NOMO-1 treated with DMSO at 0.1 percent for 48 hours (cell line): ENCODE measurements at regions not wholly inside any gene's neighbourhood (a gene's known extent, or its start where the extent isn't known, plus 50 kb on each side); places are given as distances from the start of the nearest gene placed in this dataset.
"Not testable (repeated sequence)": the region's sequence is repeated elsewhere in the genome, so short reads cannot be mapped to it uniquely, and the experiment has no call there.

Experiments used
- DNase-seq: peaks from one replicate; lab custom pipeline; 2025; ENCODE audit not compliant: unreplicated experiment; lab: John Stamatoyannopoulos, UW

DNA sequence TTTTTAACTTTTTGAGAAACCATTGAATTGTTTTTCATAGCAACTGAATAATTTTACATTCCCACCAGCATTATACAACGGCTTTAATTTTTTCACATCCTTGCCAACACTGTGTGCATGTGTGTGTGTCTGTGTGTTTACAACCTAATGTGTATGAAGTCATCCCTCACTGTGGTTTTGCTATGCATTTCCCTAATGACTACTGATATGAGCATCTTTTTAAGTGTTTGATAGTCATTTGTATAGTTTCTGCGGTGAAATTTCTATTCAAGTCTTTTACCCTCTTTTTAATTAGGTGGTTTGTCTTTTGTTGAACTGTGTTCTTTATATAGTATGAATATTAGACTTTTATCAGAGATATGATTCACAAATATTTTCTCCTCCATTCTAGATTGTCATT is 263.1 kb upstream of the COX7C start:
- no peak for DNase-seq

GRCh38 chr5:86360801-86361200 is 256.9 kb upstream of the COX7C start:
- no peak for DNase-seq

DNA sequence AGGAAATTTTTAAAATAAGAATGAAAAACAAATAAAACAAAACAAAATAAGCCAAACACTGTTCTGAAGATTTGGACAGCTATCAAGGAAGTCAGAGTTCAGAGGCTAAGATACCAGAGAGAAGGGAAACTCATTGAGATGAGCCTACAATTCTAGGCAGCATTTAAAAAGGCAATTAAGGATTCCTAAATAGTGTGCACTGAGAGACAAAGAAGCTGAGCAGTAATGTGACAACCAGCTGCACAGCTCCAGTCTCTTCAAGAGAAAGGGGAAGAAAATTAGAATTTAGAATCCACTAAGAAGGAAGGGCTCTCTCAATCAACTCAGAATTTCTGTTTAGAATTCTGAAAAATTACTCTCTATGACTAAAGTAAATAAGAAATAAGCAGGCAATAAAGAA is 246.7 kb upstream of the COX7C start:
- no peak for DNase-seq

DNA sequence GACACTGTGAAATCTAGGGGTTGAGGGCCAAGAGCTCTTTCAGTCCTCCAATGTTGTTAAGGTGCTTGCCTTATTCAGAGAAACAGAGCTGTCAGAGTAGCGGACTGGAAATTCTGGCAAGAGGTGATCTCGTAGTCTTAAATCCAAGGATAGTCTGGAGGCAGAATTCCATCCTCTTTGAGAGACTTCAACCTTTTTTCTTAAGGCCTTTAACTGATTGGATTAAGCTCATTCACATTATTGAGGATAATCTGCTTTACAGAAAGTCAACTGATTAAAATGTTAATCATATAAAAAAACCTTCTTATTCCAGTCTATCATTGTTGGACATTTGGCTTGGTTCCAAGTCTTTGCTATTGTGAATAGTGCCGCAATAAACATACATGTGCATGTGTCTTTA is 243.1 kb upstream of the COX7C start:
- DNase-seq: no peak

GRCh38 chr5:86376214-86376613 is 241.5 kb upstream of the COX7C start:
- DNase-seq: no peak

GRCh38 chr5:86403190-86403589 is 214.6 kb upstream of the COX7C start:
- DNase-seq: no peak

DNA sequence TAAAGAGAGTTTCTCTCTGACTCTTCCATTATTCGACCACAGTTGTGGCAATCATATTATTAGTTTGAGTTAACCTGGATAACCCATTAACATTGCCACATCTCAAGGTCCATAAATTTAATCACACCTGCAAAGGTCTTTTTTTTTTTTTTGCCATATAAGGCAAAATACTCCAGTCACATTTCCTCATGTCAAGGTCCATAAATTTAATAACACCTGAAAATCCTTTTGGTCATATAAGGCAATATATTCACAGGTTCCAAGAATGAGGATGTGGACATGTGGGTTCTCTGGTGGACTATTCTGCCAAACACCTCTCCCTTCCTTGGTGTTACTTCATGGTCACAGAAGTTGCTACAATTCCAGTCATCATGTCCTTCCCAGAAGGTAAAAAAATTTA is 213.5 kb upstream of the COX7C start:
- DNase-seq: no peak

GRCh38 chr5:86407711-86408110 is 210.0 kb upstream of the COX7C start:
- no peak for DNase-seq

DNA sequence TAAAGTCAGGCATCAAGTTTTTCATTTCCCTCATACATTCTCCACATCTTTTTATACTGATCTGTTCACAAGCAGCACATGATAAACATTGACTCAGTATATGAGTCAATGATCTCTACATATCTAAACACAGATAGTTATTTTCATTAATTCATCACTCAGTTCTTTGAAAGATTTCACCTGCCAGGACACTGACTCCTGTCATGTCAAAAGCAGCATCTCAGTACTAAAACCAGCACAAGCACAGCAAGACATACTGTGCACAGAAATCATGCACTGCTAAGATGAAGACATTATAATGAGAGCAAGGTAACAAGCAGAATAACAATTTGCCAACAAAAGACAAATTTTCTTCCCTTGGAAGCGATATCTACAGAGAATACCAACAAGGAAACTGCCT is 206.1 kb upstream of the COX7C start:
- DNase-seq: no peak

GRCh38 chr5:86427158-86427557 is 190.6 kb upstream of the COX7C start:
- DNase-seq: no peak

DNA sequence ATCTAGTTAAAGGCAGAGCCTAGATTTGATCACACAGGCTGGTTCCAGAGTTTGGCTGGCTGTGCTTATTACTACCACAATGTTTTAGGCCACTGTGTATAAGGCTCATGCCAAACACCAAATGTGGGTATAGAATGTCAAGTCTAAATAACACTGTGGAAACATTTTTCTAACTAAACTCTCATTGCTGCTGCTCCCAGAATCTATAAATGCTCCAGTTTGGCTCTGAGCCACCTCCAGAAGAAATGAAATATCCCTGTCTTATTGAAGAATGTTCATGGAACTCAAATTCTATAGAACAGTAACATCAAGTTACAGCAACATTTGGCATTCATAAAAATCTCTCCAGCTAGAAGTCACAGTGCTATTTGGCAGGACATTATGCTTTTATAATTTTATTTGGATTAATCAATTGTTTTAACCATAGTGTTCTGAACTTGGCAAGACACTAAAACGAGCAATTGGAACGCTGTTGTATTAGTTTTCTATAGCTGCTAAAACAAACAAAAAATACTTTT is 178.1 kb upstream of the COX7C start:
- DNase-seq: no peak

- no peak for DNase-seq
These were observed 175.6 kb upstream of the COX7C start for GRCh38 chr5:86442036-86442745.

DNA sequence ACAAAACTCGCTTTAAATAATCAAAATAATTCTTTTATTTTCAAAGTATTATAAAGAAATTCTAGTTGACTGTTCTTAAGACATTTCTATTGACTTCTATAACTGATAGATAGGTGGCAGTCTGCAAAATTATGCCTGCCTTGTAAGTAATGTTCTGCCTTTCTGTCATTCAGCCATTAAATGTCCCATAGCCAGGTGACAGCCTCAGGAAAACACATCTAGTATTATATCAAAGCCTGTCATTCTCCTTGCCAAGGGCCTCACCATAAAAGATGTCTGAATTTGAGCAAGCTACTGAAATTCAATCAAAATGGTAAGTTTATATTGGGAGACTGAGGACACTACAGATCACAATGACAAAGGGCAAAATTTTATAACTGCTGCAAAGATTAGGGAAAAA is 170.4 kb upstream of the COX7C start:
- DNase-seq: no peak

DNA sequence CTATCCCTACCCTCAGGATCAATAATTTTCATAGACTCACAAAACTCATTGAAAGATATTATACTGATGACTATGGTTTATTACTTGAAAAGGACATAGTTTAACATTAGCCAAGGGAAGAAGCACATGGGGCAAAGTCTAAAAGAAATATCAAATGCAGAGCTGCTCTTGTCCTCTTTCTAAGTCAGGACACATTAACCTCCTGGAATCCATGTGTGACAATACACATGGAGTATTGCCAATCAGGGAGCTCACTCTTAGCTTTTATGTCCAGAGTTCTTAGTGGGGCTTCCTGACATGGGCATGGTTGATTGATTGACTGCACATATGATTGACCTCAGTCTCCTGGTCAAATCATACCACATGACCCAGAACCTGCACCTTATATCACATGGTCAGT is 165.5 kb upstream of the COX7C start:
- no peak for DNase-seq

- no peak for DNase-seq
These were observed 157.2 kb upstream of the COX7C start for GRCh38 chr5:86460519-86460918.

DNA sequence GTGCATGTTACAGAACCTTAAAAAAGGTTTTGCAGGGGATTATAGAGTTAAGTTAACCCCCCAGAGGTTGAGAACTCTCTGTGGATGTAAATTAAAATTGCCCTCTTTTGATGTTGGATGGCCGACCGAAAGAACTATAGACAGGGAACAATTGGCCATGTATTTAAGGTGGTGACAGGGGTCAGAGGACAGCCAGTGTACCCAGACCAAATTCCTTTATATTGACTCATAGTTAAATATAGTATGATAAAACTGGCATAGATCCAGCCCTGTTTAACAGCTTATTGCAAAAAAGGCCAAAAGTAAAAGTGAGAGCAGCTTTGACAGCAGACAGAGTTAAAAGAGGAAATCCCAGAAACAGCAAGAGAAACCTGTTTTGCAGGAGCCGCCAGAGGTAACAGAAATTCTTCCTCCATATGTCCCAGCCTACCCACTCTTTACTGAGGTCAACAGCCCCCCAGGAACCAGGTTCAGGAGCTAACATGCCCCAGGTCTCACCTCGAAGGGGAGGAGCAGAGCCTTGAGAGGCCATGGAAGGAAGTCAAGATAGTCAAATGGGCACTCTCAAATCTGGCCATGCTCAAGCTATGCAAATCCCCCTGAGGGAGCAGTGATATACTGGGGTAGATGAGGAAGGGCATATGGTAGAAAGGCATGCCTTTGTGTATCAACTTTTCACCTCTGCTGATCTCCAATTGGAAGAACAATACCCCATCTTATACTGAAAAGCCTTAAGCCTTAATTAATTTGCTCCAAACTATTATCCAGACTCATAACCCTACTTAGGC is 156.4 kb upstream of the COX7C start:
- DNase-seq: no peak

GRCh38 chr5:86463339-86463738 is 154.4 kb upstream of the COX7C start:
- no peak for DNase-seq

DNA sequence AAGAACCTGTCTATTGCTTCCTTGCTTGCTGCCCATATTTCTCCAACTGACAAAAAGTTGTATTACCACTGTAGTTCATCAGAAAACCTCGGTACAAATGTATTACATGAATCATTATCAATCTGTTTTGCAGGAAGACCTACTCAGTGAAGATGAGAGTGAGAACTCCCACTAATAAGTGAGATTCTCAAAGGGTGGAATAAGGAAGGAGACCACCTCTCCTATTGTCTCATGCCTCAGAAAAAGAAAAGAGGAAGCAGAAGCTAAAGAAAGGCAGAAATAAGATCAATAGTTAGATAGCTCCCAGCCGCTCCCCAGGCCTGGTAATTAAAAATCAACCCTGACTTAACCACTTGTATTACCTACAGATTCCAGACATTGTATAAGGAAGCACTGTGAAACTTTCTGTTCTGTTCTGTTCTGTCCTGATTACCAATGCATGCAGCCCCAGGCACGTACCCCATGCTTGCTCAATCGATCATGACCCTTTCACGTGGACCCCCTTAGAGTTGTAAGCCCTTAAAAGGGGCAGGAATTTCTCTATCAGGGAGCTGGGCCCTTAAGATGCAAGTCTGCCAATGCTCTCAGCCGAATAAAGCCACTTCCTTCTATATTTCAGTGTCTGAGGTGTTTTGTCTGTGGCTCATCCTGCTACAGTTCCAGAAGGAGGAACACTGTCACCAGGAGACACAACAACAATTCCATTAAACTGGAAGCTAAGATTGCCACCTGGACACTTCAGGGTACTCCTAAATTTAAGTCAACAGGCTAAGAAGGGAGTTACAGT is 152.5 kb upstream of the COX7C start:
- no peak for DNase-seq

DNA sequence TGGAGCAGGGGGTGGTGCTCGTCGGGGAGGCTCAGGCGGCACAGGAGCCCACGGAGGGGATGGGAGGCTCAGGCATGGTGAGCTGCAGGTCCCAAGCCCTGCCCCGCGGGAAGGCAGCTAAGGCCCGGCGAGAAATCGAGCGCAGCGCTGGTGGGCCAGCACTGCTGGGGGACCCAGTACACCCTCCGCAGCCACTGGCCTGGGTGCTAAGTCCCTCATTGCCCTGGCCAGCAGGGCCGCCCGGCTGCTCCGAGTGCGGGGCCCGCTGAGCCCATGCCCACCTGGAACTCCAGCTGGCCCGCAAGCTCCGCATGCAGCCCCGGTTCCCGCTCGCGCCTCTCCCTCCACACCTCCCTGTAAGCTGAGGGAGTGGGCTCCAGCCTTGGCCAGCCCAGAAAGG is 151.0 kb upstream of the COX7C start:
- not testable (repeated sequence) for DNase-seq

- DNase-seq: no peak
These were observed 135.7 kb upstream of the COX7C start for GRCh38 chr5:86482008-86482407.

- no peak for DNase-seq
These were observed 124.0 kb upstream of the COX7C start for GRCh38 chr5:86493777-86494176.

DNA sequence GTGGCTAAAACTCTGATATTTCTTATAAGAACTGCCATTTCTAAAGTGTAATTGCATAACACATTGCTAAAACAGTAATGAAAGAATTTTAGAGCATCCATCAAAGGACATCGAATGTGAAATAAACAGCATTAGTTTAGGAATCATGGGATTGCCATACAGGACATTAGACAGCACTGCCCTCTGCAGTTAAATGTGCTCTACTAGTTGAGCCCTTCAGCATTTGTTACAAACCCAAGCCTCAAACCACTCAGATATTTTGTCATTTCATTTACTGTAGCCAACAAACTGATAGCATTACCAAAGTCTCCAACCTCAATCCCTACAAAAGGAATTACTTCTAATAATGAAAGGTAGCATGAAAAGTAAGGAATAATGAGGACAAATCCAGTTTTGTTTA is 116.8 kb upstream of the COX7C start:
- DNase-seq: no peak
